Endothelial cell of umbilical vein (primary cell): ENCODE measurements at regions not wholly inside any gene's neighbourhood (a gene's known extent, or its start where the extent isn't known, plus 50 kb on each side); places are given as distances from the start of the nearest gene placed in this dataset.
"Not testable (repeated sequence)": the region's sequence is repeated elsewhere in the genome, so short reads cannot be mapped to it uniquely, and the experiment has no call there.

Experiments
- EZH2 ChIP-seq: IDR thresholded peaks from 2 replicates; pipeline ENCODE4 v1.6.1; 2012; ENCODE audit warnings: borderline replicate concordance, low read depth, mild to moderate bottlenecking, moderate library complexity, low read length, inconsistent platforms; ENCODE audit not compliant: severe bottlenecking
- MYC ChIP-seq: IDR thresholded peaks from one replicate; pipeline ENCODE4 v1.6.1; 2011; ENCODE audit warnings: mild to moderate bottlenecking, low read depth, low read length
- POLR2A ChIP-seq: IDR thresholded peaks from 2 replicates; pipeline ENCODE4 v1.6.1; 2012; ENCODE audit warnings: low read depth, mild to moderate bottlenecking, control low read depth, low read length
- POLR2AphosphoS5 ChIP-seq: IDR thresholded peaks from 2 replicates; pipeline ENCODE4 v1.6.1; 2012; ENCODE audit warnings: low read depth, mild to moderate bottlenecking, control low read depth, low read length, moderate library complexity; ENCODE audit not compliant: insufficient read depth
- TF ChIP-seq, protein P1 (sequence below), 2 donors: IDR thresholded peaks; 1 replicate in 1 of 2; 2 replicates in 1 of 2; pipeline ENCODE4 v1.5.1; 2011; ENCODE audit warnings: low read length in 2 of 2, mild to moderate bottlenecking in 2 of 2, moderate library complexity in 2 of 2, control low read depth in 1 of 2, inconsistent platforms in 1 of 2, low read depth in 1 of 2; ENCODE audit not compliant: insufficient read depth in 1 of 2; ENCODE audit errors: extremely low read depth in 1 of 2
- TF ChIP-seq, protein P2 (sequence below): IDR thresholded peaks from 2 replicates; pipeline ENCODE4 v1.6.1; 2011; ENCODE audit not compliant: insufficient read depth, insufficient read length

DNA sequence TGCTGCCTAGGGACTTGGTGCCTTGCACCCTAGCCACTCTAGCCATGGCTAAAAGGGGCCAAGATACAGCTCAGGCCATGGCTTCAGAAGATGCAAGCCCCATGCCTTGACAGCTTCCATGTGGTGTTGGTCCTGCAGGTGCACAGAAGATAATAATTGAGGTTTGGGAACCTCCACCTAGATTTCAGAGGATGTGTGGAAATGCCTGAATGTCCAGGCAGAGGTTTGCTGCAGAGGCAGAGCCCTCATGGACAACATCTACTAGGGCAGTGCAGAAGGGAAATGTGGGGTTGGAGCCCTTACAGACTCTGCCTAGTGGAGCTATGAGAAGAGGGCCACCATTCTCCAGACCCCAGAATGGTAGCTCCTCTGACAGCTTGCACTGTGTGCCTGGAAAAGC, 118.7 kb downstream of the APIP start:
- TF ChIP-seq, protein P1, sequence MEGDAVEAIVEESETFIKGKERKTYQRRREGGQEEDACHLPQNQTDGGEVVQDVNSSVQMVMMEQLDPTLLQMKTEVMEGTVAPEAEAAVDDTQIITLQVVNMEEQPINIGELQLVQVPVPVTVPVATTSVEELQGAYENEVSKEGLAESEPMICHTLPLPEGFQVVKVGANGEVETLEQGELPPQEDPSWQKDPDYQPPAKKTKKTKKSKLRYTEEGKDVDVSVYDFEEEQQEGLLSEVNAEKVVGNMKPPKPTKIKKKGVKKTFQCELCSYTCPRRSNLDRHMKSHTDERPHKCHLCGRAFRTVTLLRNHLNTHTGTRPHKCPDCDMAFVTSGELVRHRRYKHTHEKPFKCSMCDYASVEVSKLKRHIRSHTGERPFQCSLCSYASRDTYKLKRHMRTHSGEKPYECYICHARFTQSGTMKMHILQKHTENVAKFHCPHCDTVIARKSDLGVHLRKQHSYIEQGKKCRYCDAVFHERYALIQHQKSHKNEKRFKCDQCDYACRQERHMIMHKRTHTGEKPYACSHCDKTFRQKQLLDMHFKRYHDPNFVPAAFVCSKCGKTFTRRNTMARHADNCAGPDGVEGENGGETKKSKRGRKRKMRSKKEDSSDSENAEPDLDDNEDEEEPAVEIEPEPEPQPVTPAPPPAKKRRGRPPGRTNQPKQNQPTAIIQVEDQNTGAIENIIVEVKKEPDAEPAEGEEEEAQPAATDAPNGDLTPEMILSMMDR (IDR thresholded peaks at IDR 0.05; ENCODE audit: extremely low read depth in 1 of 2, insufficient read depth in 1 of 2, low read depth in 1 of 2, low read length in 2 of 2), result not testable (repeated sequence)
- TF ChIP-seq POLR2A, POLR2AphosphoS5, EZH2, MYC: not testable (repeated sequence)
- TF ChIP-seq, protein P2, sequence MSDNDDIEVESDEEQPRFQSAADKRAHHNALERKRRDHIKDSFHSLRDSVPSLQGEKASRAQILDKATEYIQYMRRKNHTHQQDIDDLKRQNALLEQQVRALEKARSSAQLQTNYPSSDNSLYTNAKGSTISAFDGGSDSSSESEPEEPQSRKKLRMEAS, result not testable (repeated sequence)
